Left ventricle myocardium inferior (tissue), 1 donor: ENCODE measurements at regions not wholly inside any gene's neighbourhood (a gene's known extent, or its start where the extent isn't known, plus 50 kb on each side); places are given as distances from the start of the nearest gene placed in this dataset.

ENCODE experiments used
- DNase-seq: peaks from one replicate; pipeline ENCODE4 v3.0.0-alpha.2; 2020
- H3K27ac ChIP-seq: fragments of 200-600 bp; replicated peaks from 2 replicates; pipeline ENCODE4 v1.8.0; 2021
- H3K27me3 ChIP-seq: fragments of 200-600 bp; 2 replicates; pipeline ENCODE4 v1.8.0; 2021; ENCODE audit warnings: low read depth
- H3K36me3 ChIP-seq: fragments of 200-600 bp; 2 replicates; pipeline ENCODE4 v1.8.0; 2021
- H3K4me1 ChIP-seq: fragments of 200-600 bp; 2 replicates; pipeline ENCODE4 v1.8.0; 2021
- H3K4me3 ChIP-seq: fragments of 200-600 bp; 2 replicates; pipeline ENCODE4 v1.8.0; 2021; ENCODE audit warnings: mild to moderate bottlenecking, moderate library complexity
- H3K9me3 ChIP-seq: fragments of 200-600 bp; replicated peaks from 2 replicates; pipeline ENCODE4 v1.8.0; 2021
- intact Hi-C: fragments of 100-400 bp; cut with micrococcal nuclease; formaldehyde crosslinking; loops from one replicate; pipeline ENCODE4 v1.11.0; 2022
- TF ChIP-seq, protein P1 (sequence below): fragments of 200-600 bp; IDR thresholded peaks from 2 replicates; pipeline ENCODE4 v1.8.0; 2021; ENCODE audit warnings: antibody characterized with exemption, mild to moderate bottlenecking, borderline replicate concordance
- donor health status: DM: no; HTN: yes; CAD: no; lungs with severe emphysema.

DNA sequence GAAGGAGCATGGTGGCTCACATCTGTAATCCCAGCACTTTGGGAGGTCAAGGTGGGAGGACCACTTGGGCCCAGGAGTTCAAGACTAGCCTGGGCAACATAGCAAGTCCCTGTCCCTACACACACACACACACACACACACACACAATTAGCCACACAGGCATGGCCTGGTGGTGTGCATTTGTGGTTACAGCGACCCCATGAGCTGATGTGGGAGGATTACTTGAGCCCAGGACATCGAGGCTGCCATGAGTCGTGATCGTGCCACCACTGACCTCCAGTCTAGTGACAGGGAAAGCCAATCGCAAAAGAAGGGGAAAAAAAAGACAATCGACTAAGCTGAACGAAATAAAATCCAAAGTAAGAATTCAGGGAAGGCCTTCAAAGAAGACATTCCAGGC lies 67.9 kb downstream of the TBX3 start:
- TF ChIP-seq, protein P1, sequence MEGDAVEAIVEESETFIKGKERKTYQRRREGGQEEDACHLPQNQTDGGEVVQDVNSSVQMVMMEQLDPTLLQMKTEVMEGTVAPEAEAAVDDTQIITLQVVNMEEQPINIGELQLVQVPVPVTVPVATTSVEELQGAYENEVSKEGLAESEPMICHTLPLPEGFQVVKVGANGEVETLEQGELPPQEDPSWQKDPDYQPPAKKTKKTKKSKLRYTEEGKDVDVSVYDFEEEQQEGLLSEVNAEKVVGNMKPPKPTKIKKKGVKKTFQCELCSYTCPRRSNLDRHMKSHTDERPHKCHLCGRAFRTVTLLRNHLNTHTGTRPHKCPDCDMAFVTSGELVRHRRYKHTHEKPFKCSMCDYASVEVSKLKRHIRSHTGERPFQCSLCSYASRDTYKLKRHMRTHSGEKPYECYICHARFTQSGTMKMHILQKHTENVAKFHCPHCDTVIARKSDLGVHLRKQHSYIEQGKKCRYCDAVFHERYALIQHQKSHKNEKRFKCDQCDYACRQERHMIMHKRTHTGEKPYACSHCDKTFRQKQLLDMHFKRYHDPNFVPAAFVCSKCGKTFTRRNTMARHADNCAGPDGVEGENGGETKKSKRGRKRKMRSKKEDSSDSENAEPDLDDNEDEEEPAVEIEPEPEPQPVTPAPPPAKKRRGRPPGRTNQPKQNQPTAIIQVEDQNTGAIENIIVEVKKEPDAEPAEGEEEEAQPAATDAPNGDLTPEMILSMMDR: no peak
- Histone ChIP-seq H3K4me1 (no peaks in the 10 kb centered on the region), H3K36me3 (no peaks in the 10 kb centered on the region), H3K4me3 (no peak overlapping the region), H3K27me3 (peaks cover 72% of the 10 kb centered on the region), H3K9me3 (peaks cover 12% of the 10 kb centered on the region), H3K27ac (no peak overlapping the region)
- no peak for DNase-seq
- intact Hi-C loops: no loop called here

DNA sequence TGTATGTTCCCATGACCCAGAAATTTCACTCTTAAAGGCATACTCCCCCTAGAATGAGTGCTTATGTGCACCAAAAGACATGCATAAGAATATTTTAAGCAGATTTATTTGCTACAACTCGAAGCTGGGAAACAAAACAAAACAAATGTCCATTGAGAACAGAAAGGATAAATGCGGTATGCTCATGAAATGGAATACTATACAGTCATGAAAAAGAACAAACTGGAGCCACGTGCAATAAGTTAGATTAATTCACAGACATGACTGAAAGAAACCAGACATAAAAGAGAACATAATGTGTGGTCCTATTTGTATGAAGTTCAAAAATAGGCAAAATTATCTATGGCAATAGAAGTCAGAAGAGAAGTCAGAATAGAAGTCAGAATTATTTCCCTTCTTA lies 69.9 kb downstream of the TBX3 start:
- Histone ChIP-seq H3K27me3 (peaks cover 56% of the 10 kb centered on the region), H3K9me3 (peaks cover 10% of the 10 kb centered on the region), H3K27ac (no peak overlapping the region), H3K36me3 (no peaks in the 10 kb centered on the region), H3K4me1 (no peaks in the 10 kb centered on the region), H3K4me3 (no peak overlapping the region)
- DNase-seq: no peak
- TF ChIP-seq, protein P1: no peak
- intact Hi-C loops: no loop called here

DNA sequence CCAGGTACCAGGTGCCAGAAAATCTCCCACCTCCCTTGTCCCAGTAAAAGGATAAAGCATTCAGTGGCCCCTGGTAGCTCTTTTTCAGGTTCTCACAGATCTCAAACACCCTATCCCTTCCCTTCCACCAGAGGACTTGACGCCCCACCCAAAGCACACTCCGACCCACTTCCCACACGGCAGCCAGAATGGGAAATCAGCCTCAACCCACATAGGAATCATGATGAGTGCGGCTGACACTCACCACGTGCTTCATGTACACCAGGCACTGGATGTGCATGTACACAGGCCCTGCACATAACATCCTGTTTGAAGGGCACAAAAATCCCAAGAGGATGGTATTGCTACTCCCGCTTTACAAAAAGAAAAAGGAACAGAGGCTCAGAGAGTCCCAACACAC lies 71.9 kb downstream of the TBX3 start:
- Histone ChIP-seq H3K4me1 (no peaks in the 10 kb centered on the region), H3K27me3 (peaks cover 53% of the 10 kb centered on the region)

DNA sequence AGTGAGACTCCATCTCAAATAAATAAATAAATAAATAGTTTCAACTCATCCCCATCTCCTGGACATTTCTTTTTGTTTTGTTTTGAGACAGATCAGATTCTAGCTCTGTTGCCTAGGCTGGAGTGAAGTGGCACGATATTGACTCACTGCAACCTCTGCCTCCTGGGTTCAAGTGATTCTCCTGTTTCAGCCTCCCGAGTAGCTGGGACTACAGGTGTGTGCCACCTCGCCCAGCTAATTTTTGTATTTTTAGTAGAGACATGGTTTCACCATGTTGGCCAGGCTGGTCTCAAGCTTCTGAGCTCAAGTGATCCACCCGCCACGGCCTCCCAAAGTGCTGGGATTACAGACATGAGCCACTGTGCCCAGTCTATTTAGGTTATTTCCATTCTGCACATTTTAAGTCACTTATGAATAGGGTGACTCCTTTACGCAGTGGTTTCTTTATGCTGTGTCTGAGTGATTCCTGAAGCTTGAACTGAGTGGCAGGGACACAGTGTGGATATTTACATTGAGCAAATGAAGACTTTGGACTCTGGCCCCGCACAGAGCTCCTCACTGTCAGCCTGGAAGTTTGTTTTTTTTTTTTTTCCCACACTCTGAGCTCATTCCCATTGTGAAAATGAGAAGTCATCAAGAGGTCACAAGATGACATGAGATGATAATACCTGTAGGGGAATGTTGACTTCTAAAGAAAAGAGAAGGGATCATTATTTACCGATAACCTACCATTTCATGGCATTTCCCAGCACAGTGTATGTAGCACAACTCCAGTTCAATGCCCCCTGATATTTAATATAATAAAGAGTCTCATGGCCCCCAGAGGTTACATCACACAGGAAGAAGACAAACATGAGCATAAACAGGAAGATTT lies 72.6 kb downstream of the TBX3 start:
- Histone ChIP-seq H3K9me3 (peaks cover 6% of the 10 kb centered on the region), H3K4me3 (no peak overlapping the region), H3K27me3 (peaks cover 60% of the 10 kb centered on the region), H3K27ac (no peak overlapping the region), H3K36me3 (no peaks in the 10 kb centered on the region), H3K4me1 (no peaks in the 10 kb centered on the region)
- no peak for DNase-seq
- TF ChIP-seq, protein P1: no peak
- intact Hi-C loops: no loop called here

More for the DNA sequence above, 71.9 kb downstream of the TBX3 start:
- no peak for DNase-seq
- Histone ChIP-seq H3K27ac (no peak overlapping the region), H3K9me3 (peaks cover 6% of the 10 kb centered on the region), H3K36me3 (no peaks in the 10 kb centered on the region), H3K4me3 (no peak overlapping the region)
- TF ChIP-seq, protein P1: no peak
- intact Hi-C loops: no loop called here

DNA sequence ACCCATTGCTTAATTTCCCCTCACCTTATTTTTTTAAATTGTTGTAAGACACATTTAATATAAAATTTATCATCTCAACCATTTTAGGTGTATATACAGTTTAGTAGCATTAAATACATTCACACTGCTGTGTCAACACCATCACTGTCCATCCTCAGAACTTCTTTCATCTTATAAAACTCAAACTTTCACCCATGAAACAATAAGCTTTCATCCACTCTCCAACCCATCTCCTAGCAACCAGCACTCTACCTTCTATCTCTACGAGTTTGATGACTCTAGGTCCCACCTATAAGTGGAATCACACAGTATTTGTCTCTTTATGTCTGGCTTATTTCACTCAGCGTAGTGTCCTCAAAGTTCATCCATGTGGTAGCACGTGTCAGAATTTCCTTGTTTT lies 75.5 kb downstream of the TBX3 start:
- no peaks in the 10 kb centered on the region for H3K9me3 ChIP-seq
- no peaks in the 10 kb centered on the region for H3K4me1 ChIP-seq
- H3K27me3 ChIP-seq: peaks cover 57% of the 10 kb centered on the region
- TF ChIP-seq, protein P1: no peak
- no peak for DNase-seq
- no peaks in the 10 kb centered on the region for H3K36me3 ChIP-seq
- no peak overlapping the region for H3K27ac ChIP-seq
- no peak overlapping the region for H3K4me3 ChIP-seq
- intact Hi-C loops: no loop called here
